GM12864 (cell line): ENCODE measurements at regions not wholly inside any gene's neighbourhood (a gene's known extent, or its start where the extent isn't known, plus 50 kb on each side); places are given as distances from the start of the nearest gene placed in this dataset.

ENCODE experiments used
- DNase-seq: peaks from one replicate; pipeline ENCODE4 v3.0.0-alpha.2; 2011; ENCODE audit warnings: low read depth
- H3K4me3 ChIP-seq: 2 replicates; pipeline ENCODE4 v1.5.1; 2011; ENCODE audit warnings: mild to moderate bottlenecking, low read depth, low read length, control low read depth
- TF ChIP-seq, protein P1 (sequence below): IDR thresholded peaks from 2 replicates; pipeline ENCODE4 v1.5.1; 2011; ENCODE audit warnings: low read depth, mild to moderate bottlenecking, moderate library complexity, low read length, control low read depth, inconsistent platforms; ENCODE audit errors: missing control alignments

DNA sequence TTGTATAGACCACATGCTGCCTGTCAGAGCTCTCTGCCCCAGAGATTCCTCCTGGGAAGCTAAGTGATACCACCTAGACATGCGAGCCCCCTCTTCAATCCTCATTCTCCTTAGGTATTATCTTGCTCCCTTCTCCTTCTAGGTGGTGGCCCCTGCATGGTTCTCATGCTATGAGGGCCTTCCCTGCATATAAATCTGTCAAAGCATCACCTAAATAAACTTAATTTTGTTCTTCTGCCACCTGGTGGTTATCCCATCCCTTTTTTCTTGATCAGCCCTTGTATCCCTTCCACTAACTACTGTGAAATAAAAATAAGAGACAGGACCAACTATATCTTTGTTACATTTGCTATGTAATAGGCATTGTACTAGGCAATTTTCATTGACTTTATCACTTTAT lies 242.1 kb downstream of the CDC14C start:
- TF ChIP-seq, protein P1, sequence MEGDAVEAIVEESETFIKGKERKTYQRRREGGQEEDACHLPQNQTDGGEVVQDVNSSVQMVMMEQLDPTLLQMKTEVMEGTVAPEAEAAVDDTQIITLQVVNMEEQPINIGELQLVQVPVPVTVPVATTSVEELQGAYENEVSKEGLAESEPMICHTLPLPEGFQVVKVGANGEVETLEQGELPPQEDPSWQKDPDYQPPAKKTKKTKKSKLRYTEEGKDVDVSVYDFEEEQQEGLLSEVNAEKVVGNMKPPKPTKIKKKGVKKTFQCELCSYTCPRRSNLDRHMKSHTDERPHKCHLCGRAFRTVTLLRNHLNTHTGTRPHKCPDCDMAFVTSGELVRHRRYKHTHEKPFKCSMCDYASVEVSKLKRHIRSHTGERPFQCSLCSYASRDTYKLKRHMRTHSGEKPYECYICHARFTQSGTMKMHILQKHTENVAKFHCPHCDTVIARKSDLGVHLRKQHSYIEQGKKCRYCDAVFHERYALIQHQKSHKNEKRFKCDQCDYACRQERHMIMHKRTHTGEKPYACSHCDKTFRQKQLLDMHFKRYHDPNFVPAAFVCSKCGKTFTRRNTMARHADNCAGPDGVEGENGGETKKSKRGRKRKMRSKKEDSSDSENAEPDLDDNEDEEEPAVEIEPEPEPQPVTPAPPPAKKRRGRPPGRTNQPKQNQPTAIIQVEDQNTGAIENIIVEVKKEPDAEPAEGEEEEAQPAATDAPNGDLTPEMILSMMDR = peak; percentile 12
- no peak for DNase-seq
- H3K4me3 ChIP-seq = no peak overlapping the region

DNA sequence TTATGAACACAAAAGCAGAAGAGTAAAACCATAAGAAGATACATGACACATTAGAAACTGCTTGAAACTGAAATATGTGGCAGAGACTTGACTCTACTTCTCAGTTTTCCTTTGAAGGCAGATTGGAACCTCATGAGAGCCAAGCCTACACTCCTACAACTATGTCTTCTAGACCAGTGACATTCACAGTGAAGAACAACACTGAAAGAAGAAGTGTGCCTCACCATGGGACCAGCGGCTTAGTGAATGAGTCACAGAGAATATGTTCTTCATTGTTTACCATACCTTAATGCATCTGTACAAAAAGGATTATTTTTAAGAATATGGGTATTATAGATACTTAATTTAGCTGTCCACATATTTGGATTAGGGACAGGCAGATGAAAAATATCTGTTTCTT lies 248.3 kb downstream of the CDC14C start:
- DNase-seq = no peak
- TF ChIP-seq, protein P1 = no peak
- H3K4me3 ChIP-seq = no peak overlapping the region

DNA sequence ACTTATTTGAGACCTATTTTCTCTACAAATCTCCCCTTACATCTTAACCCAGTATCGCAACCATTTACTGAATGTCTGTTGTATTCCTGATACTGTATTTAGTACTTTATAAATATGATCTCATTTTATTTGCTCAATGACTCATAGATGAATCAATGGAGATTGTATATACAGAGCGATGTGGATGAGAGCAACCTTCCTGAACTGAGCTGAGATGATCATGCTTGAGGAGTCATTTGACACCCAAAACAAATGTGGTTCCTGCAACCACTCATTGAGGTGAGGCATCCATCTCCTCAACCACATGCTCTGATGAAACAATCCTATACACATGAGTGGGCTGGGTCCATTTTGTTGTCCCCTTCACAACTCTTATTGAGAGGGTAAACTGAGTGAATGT lies 250.0 kb downstream of the CDC14C start:
- TF ChIP-seq, protein P1 = no peak
- DNase-seq = no peak
- H3K4me3 ChIP-seq = no peak overlapping the region

DNA sequence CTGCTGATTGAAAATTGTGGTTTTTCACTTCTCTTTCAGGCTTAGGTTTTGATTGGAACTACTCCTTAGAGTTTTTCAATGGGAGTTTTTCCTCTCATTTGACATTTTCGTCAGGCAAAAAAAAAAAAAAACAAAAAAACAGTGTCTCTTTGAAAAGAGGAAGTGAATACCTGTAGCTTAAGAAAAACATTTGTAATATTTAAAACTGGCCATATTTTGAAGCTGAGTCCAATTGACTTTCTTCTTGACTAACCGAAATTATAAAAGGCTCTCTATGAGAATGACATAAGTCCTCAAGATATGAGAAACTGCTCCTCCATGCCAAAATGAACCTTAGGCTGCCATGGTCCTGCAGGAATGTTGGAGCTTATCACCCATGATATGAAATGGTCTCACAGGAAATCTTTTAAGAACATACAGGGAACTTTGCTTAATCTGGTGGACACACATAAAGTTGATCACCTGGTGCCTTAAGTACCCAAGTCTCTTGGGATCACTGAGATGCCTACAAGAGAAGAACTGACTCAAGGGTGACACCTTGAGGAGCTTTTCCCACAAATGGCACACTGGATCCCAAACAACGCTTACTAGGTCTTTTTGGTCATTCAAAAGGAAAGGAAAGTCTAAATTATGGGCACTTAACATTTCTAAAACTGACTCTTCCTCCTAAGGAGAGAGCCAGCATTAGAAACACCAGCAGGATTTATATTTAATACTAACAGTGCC lies 263.4 kb downstream of the CDC14C start:
- TF ChIP-seq, protein P1 = peak; percentile 29
- DNase-seq = no peak
- no peak overlapping the region for H3K4me3 ChIP-seq

DNA sequence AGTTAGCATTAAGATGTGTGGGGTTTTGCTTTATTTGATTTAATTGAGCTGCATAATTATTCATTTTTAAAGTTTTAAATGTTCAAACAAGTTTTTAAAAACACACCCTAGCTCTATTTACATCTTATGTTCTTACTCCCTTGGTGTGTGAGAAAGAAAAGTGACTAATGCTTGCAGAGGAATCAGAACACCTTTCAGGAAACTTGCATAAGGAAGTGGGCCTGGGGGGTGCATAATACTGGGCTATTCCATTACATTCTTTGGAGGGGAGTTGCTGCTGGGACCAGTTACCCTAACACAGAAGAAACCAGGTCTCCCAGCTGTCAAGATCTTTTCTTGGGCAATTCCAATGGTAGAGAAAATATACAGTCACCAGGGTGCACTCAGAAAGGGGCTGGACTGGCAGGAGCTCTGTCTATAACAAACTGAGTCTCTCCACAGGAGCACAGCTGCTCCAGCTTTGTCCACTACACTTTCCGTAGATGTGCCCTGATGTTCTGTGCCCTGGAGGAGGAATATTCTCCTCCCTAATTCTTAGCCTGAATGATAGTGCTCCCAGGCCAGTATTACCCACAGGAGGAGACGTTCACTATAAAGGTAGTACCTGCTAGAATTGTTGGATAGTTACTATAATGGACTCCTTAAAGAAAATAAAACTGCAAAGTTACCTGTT lies 304.2 kb downstream of the CDC14C start:
- no peak for DNase-seq
- TF ChIP-seq, protein P1 = no peak
- H3K4me3 ChIP-seq = no peak overlapping the region

DNA sequence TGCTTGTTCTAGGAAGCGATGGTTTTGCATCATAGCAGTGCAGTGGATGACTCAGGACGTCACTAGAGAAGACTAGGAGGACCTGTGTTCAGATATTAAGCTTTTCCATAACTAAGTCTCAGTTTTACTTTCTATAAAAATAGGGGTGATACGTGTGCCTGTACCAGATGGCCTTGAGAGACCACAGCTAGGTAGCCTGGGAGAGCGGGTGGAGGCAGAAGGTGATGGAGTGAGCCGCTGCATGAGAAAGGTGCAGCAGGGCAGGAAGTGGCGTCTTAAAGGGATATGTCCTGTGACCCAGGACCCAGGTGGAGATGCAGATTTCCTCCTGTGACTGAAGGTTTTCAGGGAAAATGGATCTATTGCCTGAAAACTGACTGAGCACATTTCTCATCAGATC lies 304.9 kb downstream of the CDC14C start:
- TF ChIP-seq, protein P1 = no peak
- DNase-seq = no peak
- no peak overlapping the region for H3K4me3 ChIP-seq

DNA sequence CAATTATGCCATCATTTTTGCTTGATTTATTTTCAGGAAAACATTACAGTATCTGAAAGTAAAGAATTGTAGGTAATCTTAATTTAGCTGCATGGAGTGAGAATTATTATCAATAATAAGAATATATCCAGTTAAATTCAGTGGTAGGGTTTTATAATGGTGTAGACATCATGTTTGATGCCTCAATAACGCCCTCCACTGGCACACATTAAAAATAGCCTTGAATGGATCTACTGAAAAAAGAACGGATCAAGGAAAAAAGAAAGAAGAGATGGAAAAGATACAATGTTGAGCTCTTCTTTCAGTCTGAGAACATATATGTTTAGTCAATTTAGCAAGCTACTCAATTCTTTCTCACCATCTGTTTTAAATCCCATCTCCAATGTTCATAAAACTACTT lies 319.2 kb downstream of the CDC14C start:
- TF ChIP-seq, protein P1 = no peak
- no peak overlapping the region for H3K4me3 ChIP-seq
- DNase-seq = no peak
